PFSK-1 (cell line): ENCODE measurements at regions not wholly inside any gene's neighbourhood (a gene's known extent, or its start where the extent isn't known, plus 50 kb on each side); places are given as distances from the start of the nearest gene placed in this dataset.

Experiments used
- FOXP2 ChIP-seq: optimal IDR thresholded peaks from 2 replicates; pipeline ENCODE3; 2011; ENCODE audit warnings: borderline replicate concordance, control low read depth, inconsistent platforms; ENCODE audit not compliant: insufficient read depth; ENCODE audit errors: extremely low read length, extremely low read depth
- POLR2AphosphoS5 ChIP-seq: IDR thresholded peaks from 2 replicates; pipeline ENCODE4 v1.6.1; 2012; ENCODE audit warnings: low read depth, mild to moderate bottlenecking, control low read depth, low read length, moderate library complexity
- REST ChIP-seq, 2 experiments: IDR thresholded peaks; 2 replicates each; pipeline versions ENCODE4 v1.6.1 to v1.8.0; 2011 to 2012; ENCODE audit warnings: low read depth in 2 of 2, low read length in 2 of 2, control low read depth in 1 of 2, inconsistent platforms in 1 of 2, mild to moderate bottlenecking in 1 of 2, moderate library complexity in 1 of 2; ENCODE audit not compliant: insufficient read depth in 1 of 2
- SIN3A ChIP-seq: IDR thresholded peaks from 2 replicates; pipeline ENCODE4 v1.6.1; 2012; ENCODE audit warnings: mild to moderate bottlenecking, low read length, moderate library complexity, borderline replicate concordance; ENCODE audit not compliant: insufficient read depth
- TAF1 ChIP-seq: IDR thresholded peaks from 2 replicates; pipeline ENCODE4 v1.6.1; 2012; ENCODE audit warnings: low read length, control low read depth, borderline replicate concordance; ENCODE audit not compliant: insufficient read depth

GRCh38 chr11:23006730-23007129 is 146.5 kb upstream of the CCDC179 start:
- TF ChIP-seq POLR2AphosphoS5, result no peak
- no peak for TF ChIP-seq REST (IDR thresholded peaks at IDR 0.05; ENCODE audit: insufficient read depth in 1 of 2, low read depth in 2 of 2, low read length in 2 of 2)

- no peak for TF ChIP-seq TAF1
Observed at GRCh38 chr11:23010790-23011335, 150.6 kb upstream of the CCDC179 start.

- TF ChIP-seq REST (IDR thresholded peaks at IDR 0.05; ENCODE audit: insufficient read depth in 1 of 2, low read depth in 2 of 2, low read length in 2 of 2) (no peak), TAF1 (no peak), SIN3A (no peak), POLR2AphosphoS5 (no peak), FOXP2 (no peak)
Observed at GRCh38 chr11:23012930-23013329, 152.7 kb upstream of the CCDC179 start.

- TF ChIP-seq POLR2AphosphoS5, result no peak
- TF ChIP-seq SIN3A, result no peak
- no peak for TF ChIP-seq FOXP2
- no peak for TF ChIP-seq REST (IDR thresholded peaks at IDR 0.05; ENCODE audit: insufficient read depth in 1 of 2, low read depth in 2 of 2, low read length in 2 of 2)
- TF ChIP-seq TAF1, result no peak
Observed at GRCh38 chr11:23013509-23013908, 153.2 kb upstream of the CCDC179 start.

GRCh38 chr11:23021287-23021863 is 161.1 kb upstream of the CCDC179 start:
- TF ChIP-seq FOXP2, result no peak
- TF ChIP-seq TAF1, result no peak
- no peak for TF ChIP-seq REST (IDR thresholded peaks at IDR 0.05; ENCODE audit: insufficient read depth in 1 of 2, low read depth in 2 of 2, low read length in 2 of 2)
- no peak for TF ChIP-seq SIN3A
- TF ChIP-seq POLR2AphosphoS5, result no peak
